Choroid plexus epithelial cell (primary cell): ENCODE measurements at regions not wholly inside any gene's neighbourhood (a gene's known extent, or its start where the extent isn't known, plus 50 kb on each side); places are given as distances from the start of the nearest gene placed in this dataset.

ENCODE experiments used
- DNase-seq: peaks from one replicate; pipeline ENCODE4 v3.0.0-alpha.2; 2010; ENCODE audit warnings: low read depth
- H3K4me3 ChIP-seq: 2 replicates; pipeline ENCODE4 v1.5.1; 2011; ENCODE audit warnings: low read depth, mild to moderate bottlenecking, control low read depth, low read length, moderate library complexity
- TF ChIP-seq, protein P1 (sequence below): conservative IDR thresholded peaks from 2 replicates; pipeline ENCODE4 v1.5.1; 2011; ENCODE audit warnings: low read depth, mild to moderate bottlenecking, control low read depth, inconsistent platforms, low read length, moderate library complexity

GRCh38 chr13:73922493-73923393, 211.5 kb downstream of the KLF12 start:
- H3K4me3 ChIP-seq: no peak overlapping the region
- TF ChIP-seq, protein P1, sequence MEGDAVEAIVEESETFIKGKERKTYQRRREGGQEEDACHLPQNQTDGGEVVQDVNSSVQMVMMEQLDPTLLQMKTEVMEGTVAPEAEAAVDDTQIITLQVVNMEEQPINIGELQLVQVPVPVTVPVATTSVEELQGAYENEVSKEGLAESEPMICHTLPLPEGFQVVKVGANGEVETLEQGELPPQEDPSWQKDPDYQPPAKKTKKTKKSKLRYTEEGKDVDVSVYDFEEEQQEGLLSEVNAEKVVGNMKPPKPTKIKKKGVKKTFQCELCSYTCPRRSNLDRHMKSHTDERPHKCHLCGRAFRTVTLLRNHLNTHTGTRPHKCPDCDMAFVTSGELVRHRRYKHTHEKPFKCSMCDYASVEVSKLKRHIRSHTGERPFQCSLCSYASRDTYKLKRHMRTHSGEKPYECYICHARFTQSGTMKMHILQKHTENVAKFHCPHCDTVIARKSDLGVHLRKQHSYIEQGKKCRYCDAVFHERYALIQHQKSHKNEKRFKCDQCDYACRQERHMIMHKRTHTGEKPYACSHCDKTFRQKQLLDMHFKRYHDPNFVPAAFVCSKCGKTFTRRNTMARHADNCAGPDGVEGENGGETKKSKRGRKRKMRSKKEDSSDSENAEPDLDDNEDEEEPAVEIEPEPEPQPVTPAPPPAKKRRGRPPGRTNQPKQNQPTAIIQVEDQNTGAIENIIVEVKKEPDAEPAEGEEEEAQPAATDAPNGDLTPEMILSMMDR: no peak
- DNase-seq: no peak

GRCh38 chr13:73918691-73919090, 215.5 kb downstream of the KLF12 start:
- TF ChIP-seq, protein P1: no peak
- H3K4me3 ChIP-seq: no peak overlapping the region
- DNase-seq: no peak

- TF ChIP-seq, protein P1: peak; percentile 4
- no peak overlapping the region for H3K4me3 ChIP-seq
- peak; percentile 75 for DNase-seq
These were observed 220.3 kb downstream of the KLF12 start for GRCh38 chr13:73913751-73914518.

DNA sequence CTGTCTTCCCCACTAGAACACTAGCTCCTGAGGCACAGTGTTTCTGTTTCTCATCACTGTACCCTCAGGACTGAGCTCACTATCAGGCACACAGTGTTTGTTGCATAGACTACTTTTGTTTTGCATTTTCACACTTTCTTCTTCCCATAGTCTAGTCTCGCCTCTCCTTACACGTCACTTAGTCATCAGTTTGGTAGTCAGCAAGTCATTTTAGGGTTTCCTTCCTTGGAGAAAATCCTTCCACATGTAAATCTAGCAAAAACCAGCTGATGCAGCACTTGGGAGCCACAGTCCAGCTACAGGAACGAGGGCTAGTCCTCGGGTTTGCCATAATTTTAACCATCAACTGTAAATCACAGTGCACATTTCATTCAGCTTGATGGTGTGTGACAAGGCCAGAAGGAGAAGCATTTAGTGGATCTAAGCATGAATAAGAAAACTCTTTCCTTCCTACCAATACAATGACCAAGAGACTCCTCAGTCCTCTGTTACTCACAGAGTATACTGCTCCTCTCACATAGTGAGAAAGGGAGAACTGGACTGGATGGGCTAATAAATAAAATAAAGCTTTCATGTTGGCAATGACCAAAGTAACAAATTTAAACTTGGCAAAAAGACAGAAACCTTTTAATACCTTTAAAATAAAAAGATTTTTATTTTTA, 221.0 kb downstream of the KLF12 start:
- peak; percentile 69 for DNase-seq
- TF ChIP-seq, protein P1: no peak
- no peak overlapping the region for H3K4me3 ChIP-seq

- H3K4me3 ChIP-seq: no peak overlapping the region
- no peak for DNase-seq
- TF ChIP-seq, protein P1: no peak
These were observed 222.8 kb downstream of the KLF12 start for GRCh38 chr13:73911361-73911760.

- TF ChIP-seq, protein P1: no peak
- no peak overlapping the region for H3K4me3 ChIP-seq
These were observed 223.5 kb downstream of the KLF12 start for GRCh38 chr13:73910733-73911132.

More at GRCh38 chr13:73910733-73911132, 223.5 kb downstream of the KLF12 start:
- DNase-seq: no peak
